Keratinocyte (primary cell): ENCODE measurements at regions not wholly inside any gene's neighbourhood (a gene's known extent, or its start where the extent isn't known, plus 50 kb on each side); places are given as distances from the start of the nearest gene placed in this dataset.

Experiments
- DNase-seq: peaks from one replicate; pipeline ENCODE4 v3.0.0-alpha.2; 2011; ENCODE audit warnings: low read depth, missing footprints, low spot score
- FAIRE-seq: peaks from 2 replicates; lab custom pipeline; 2011; peaks lifted over from hg19 to GRCh38; lab: Jason Lieb, UNC
- H2AFZ ChIP-seq: 2 replicates; pipeline ENCODE4 v1.6.0; 2012; ENCODE audit warnings: low read length, control low read depth, inconsistent platforms; ENCODE audit not compliant: control insufficient read depth
- H3K27ac ChIP-seq: 2 replicates; pipeline ENCODE4 v1.5.1; 2011; ENCODE audit warnings: low read length; ENCODE audit not compliant: control insufficient read depth, insufficient read depth
- H3K27me3 ChIP-seq: 3 replicates; pipeline ENCODE4 v1.6.0; 2011; ENCODE audit warnings: low read length; ENCODE audit not compliant: control insufficient read depth, insufficient read depth; ENCODE audit errors: extremely low read depth
- H3K36me3 ChIP-seq, 2 experiments: 2 replicates in 1 of 2; 3 replicates in 1 of 2; pipeline ENCODE4 v1.5.1; 2011; ENCODE audit warnings: low read length in 2 of 2, mild to moderate bottlenecking in 1 of 2; ENCODE audit not compliant: control insufficient read depth in 2 of 2, insufficient read depth in 2 of 2; ENCODE audit errors: extremely low read depth in 1 of 2
- H3K4me1 ChIP-seq: 3 replicates; pipeline ENCODE4 v1.5.1; 2011; ENCODE audit warnings: low read length; ENCODE audit not compliant: control insufficient read depth, insufficient read depth; ENCODE audit errors: extremely low read depth
- H3K4me2 ChIP-seq: 3 replicates; pipeline ENCODE4 v1.6.0; 2011; ENCODE audit warnings: low read depth, low read length; ENCODE audit not compliant: control insufficient read depth, insufficient read depth; ENCODE audit errors: extremely low read depth
- H3K4me3 ChIP-seq, 3 experiments: fragments of 200-600 bp in 1 of 3; sonication (generic) in 1 of 3; 2 replicates in 2 of 3; 3 replicates in 1 of 3; pipeline ENCODE4 v1.5.1; 2011 to 2016; ENCODE audit warnings: low read length in 3 of 3, mild to moderate bottlenecking in 3 of 3, control low read depth in 2 of 3, inconsistent platforms in 1 of 3, low read depth in 1 of 3, mixed read lengths in 1 of 3, mixed run types in 1 of 3, moderate library complexity in 1 of 3; ENCODE audit not compliant: control insufficient read depth in 2 of 3, insufficient read depth in 2 of 3; ENCODE audit errors: extremely low read depth in 1 of 3
- H3K79me2 ChIP-seq: 2 replicates; pipeline ENCODE4 v1.6.0; 2012; ENCODE audit warnings: low read length; ENCODE audit not compliant: control insufficient read depth, insufficient read depth
- H3K9ac ChIP-seq: 3 replicates; pipeline ENCODE4 v1.6.0; 2011; ENCODE audit warnings: low read length; ENCODE audit not compliant: control insufficient read depth, insufficient read depth; ENCODE audit errors: extremely low read depth
- H3K9me1 ChIP-seq: 3 replicates; pipeline ENCODE4 v1.6.0; 2011; ENCODE audit warnings: low read length; ENCODE audit not compliant: control insufficient read depth, insufficient read depth; ENCODE audit errors: extremely low read depth
- H3K9me3 ChIP-seq: 2 replicates; pipeline ENCODE4 v1.5.1; 2012; ENCODE audit warnings: low read depth, low read length; ENCODE audit not compliant: control insufficient read depth
- H4K20me1 ChIP-seq: 3 replicates; pipeline ENCODE4 v1.6.0; 2011; ENCODE audit warnings: low read length; ENCODE audit not compliant: control insufficient read depth, insufficient read depth; ENCODE audit errors: extremely low read depth
- EZH2 ChIP-seq: IDR thresholded peaks from one replicate; pipeline ENCODE4 v1.6.1; 2012; ENCODE audit warnings: inconsistent platforms, mild to moderate bottlenecking, low read length, moderate library complexity
- dilution Hi-C: fragments of 300-500 bp; cut with MboI; formaldehyde crosslinking; loops from one replicate; pipeline ENCODE4 v1.7.0; 2020; ENCODE audit warnings: low sequenced_read_pairs; ENCODE audit not compliant: extremely low pct_ligation_motif_present
- TF ChIP-seq, protein P1 (sequence below), 3 experiments: IDR thresholded peaks in 1 of 3; conservative IDR thresholded peaks in 1 of 3; optimal IDR thresholded peaks in 1 of 3; 2 replicates in 2 of 3; 3 replicates in 1 of 3; pipeline versions ENCODE3 to v1.5.1; 2011; ENCODE audit warnings: low read length in 3 of 3, mild to moderate bottlenecking in 3 of 3, moderate library complexity in 2 of 3, control low read depth in 1 of 3, inconsistent platforms in 1 of 3; ENCODE audit not compliant: insufficient read depth in 2 of 3; ENCODE audit errors: extremely low read depth in 1 of 3

DNA sequence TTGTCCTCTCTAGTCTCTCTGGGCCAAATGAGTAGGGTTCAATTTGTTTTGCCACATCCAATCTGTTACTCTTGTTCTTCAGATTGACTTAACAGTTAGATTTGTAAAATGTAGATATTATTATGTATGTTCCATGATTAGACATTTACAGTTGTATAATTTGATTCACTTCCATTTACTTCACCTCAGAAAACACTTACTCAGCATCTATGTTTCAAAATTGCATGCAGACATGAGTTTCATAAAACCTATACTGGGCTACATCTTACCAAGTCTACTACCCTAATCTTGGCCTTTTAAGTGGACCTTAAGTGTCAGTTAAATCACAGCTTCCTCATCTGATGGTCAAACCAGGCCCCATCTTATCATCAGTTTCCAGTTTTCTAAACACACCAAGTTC, 1181.2 kb upstream of the CDH9 start:
- H4K20me1 ChIP-seq = no peaks in the 10 kb centered on the region
- TF ChIP-seq EZH2 = no peak
- TF ChIP-seq, protein P1, sequence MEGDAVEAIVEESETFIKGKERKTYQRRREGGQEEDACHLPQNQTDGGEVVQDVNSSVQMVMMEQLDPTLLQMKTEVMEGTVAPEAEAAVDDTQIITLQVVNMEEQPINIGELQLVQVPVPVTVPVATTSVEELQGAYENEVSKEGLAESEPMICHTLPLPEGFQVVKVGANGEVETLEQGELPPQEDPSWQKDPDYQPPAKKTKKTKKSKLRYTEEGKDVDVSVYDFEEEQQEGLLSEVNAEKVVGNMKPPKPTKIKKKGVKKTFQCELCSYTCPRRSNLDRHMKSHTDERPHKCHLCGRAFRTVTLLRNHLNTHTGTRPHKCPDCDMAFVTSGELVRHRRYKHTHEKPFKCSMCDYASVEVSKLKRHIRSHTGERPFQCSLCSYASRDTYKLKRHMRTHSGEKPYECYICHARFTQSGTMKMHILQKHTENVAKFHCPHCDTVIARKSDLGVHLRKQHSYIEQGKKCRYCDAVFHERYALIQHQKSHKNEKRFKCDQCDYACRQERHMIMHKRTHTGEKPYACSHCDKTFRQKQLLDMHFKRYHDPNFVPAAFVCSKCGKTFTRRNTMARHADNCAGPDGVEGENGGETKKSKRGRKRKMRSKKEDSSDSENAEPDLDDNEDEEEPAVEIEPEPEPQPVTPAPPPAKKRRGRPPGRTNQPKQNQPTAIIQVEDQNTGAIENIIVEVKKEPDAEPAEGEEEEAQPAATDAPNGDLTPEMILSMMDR (optimal IDR thresholded peaks at IDR 0.05 in 1 of 3, IDR thresholded peaks at IDR 0.05 in 1 of 3, conservative IDR thresholded peaks at IDR 0.05 in 1 of 3; ENCODE audit: extremely low read depth in 1 of 3, insufficient read depth in 2 of 3, low read length in 3 of 3) = no peak
- H3K9me1 ChIP-seq = no peaks in the 10 kb centered on the region
- H3K4me3 ChIP-seq = no peak overlapping the region
- H2AFZ ChIP-seq = no peak overlapping the region
- no peaks in the 10 kb centered on the region for H3K4me1 ChIP-seq
- H3K27ac ChIP-seq = no peak overlapping the region
- DNase-seq (no peak), FAIRE-seq (no peak)
- no peaks in the 10 kb centered on the region for H3K9me3 ChIP-seq
- no peaks in the 10 kb centered on the region for H3K27me3 ChIP-seq
- no peaks in the 10 kb centered on the region for H3K79me2 ChIP-seq
- dilution Hi-C loops = no loop called here
- H3K4me2 ChIP-seq = no peak overlapping the region
- no peaks in the 10 kb centered on the region for H3K36me3 ChIP-seq
- no peak overlapping the region for H3K9ac ChIP-seq

DNA sequence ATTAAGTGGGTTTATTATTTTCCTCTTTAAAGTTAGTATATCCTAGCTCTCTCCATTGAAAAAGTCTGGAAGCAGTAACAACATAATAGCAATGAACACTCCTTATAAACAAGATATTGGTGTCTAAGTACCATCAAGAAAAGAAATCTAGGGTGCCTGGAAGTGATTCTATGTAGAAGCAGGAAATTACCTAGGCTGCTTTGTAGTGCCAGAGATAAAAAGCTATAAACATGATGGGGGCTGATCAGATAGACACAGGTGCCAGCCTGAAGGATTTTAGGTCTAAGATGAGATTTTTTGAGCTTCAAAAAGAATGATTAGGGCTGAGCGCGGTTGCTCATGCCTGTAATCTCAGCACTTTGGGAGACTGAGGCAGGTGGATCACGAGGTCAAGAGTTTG, 1179.3 kb upstream of the CDH9 start:
- no peak for FAIRE-seq

More for the DNA sequence above, 1179.3 kb upstream of the CDH9 start:
- dilution Hi-C loops = no loop called here
- H3K9ac ChIP-seq = no peak overlapping the region
- no peaks in the 10 kb centered on the region for H4K20me1 ChIP-seq
- H2AFZ ChIP-seq = no peak overlapping the region
- no peaks in the 10 kb centered on the region for H3K36me3 ChIP-seq
- no peaks in the 10 kb centered on the region for H3K9me1 ChIP-seq
- H3K4me2 ChIP-seq = no peak overlapping the region
- TF ChIP-seq, protein P1 (optimal IDR thresholded peaks at IDR 0.05 in 1 of 3, IDR thresholded peaks at IDR 0.05 in 1 of 3, conservative IDR thresholded peaks at IDR 0.05 in 1 of 3; ENCODE audit: extremely low read depth in 1 of 3, insufficient read depth in 2 of 3, low read length in 3 of 3) = no peak
- no peak for TF ChIP-seq EZH2
- no peak overlapping the region for H3K27ac ChIP-seq
- no peak for DNase-seq
- no peaks in the 10 kb centered on the region for H3K27me3 ChIP-seq
- no peaks in the 10 kb centered on the region for H3K4me1 ChIP-seq
- no peaks in the 10 kb centered on the region for H3K9me3 ChIP-seq
- H3K79me2 ChIP-seq = no peaks in the 10 kb centered on the region
- H3K4me3 ChIP-seq = no peak overlapping the region
